Hematopoietic multipotent progenitor cell treated with erythropoietin and hydrocortisone succinate and interleukin-3 and kit ligand, for 4 days (in vitro differentiated cells): ENCODE measurements at regions not wholly inside any gene's neighbourhood (a gene's known extent, or its start where the extent isn't known, plus 50 kb on each side); places are given as distances from the start of the nearest gene placed in this dataset.

Experiments used
- DNase-seq: peaks from one replicate; pipeline ENCODE4 v3.0.0-alpha.2; 2015

DNA sequence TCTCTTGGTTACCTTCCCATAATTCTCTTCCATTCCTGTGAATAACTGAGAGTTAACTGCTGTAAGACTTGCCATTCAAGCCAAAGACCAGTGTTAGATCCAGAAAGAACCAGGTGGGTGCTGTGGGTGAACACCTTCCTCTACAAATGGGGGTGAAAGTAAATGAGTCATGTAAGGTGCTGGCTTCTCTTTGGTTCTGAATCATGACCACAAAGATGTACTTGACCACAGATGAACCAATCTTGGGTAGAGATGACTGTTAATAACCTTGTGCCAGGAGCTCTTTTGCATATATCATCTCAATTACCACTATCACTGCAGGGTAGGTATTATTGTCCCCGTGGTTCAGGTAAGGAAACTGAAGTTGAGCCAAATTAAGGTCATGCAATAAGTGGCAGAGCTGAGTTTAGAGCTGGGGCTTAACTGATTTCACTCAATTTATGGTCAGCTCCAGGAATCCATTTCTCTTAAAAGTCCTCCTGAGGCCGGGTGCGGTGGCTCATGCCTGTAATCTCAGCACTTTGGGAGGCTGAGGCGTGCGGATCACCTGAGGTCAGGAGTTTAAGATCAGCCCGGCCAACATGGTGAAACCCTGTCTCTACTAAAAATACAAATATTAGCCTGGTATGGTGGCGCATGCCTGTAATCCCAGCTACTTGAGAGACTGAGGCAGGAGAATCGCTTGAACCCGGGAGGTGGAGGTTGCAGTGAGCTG lies 244.9 kb upstream of the CXCR4 start:
- DNase-seq: no peak

DNA sequence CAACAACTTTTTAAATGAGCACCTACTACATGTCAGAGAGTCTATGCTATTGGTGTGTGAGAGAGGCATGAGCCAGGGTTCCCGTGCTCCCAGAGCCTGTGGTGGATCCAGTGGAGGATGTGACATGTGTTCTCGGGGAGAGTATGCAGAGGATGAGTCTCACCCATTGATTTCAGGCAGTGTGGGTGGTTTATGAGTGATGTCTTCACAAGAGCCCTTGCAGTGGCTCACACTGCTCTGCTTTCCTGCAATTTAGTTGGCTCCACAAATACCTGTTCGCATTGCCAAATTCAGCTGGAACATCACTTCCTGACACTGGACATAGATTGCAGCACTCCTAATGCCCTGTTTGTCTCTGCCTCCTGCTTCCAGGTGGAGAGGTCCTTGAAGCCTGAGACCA lies 243.6 kb upstream of the CXCR4 start:
- no peak for DNase-seq

- no peak for DNase-seq
Observed at GRCh38 chr2:136360790-136361189, 242.8 kb upstream of the CXCR4 start.

- DNase-seq: no peak
Observed at GRCh38 chr2:136359121-136359965, 241.4 kb upstream of the CXCR4 start.

- DNase-seq: no peak
Observed at GRCh38 chr2:136358576-136358975, 240.6 kb upstream of the CXCR4 start.

GRCh38 chr2:136357007-136357380 lies 239.0 kb upstream of the CXCR4 start:
- DNase-seq: no peak

DNA sequence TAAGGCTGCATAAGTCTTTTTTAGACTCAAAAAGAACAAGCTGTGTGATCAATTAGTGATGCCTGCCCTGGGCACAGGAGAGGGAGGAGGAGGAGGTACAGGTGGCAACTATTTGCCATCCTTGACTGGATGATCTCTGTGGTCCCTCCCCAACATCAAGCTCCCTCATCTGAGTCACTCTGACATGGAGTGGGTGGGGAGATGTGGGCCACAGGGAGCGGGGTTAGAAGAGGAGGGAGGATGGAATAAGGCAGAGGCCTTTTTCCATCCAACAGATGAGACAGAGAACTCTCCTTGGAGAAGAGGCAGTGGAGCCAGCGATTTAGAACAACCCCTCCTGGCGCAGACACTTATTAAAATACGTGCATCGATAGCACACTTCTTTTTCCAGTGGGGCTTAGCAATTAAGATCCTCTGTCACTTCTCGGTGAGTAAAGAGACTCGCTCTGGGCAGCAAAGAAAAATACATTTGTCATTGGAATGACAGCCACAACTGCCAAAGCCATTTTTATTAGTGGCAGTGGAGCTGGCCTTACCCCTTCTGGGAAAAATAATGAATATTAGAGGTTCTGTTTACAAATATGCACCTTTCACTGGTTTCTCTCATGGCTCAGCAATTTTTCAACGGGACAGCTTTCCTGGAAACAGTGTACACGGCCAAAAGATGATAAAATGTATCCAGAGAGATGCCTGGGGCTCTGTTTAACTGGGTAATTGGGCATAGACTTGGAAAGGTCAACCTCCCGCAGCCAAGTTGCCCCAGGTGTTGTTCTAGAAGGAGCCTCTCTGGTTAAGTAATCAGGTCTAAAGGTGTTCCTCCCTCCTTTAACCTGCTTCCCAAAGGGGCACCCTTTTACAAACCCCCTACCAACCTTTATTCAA lies 238.4 kb upstream of the CXCR4 start:
- DNase-seq: no peak

- no peak for DNase-seq
Observed at GRCh38 chr2:136351684-136352083, 233.7 kb upstream of the CXCR4 start.

DNA sequence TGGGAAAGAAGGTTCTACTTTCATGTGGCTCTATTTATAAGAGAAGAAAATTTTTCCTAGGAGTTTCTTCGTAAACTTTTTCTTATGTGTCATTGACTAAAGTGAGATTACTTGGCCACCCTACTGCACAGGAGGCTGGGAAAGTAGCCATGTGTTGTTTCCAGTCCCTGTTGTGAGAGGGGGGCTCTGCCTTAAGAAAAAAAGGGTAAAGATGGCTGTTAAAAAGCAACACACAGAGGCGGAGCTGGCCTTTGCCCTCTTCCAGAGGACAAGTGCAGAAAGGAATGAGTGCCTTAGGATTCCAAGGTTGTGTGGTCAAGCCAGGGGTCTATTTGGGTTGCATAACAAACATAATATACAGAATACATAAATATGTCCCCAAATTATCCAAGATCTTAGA lies 230.0 kb upstream of the CXCR4 start:
- no peak for DNase-seq

GRCh38 chr2:136344339-136344738 lies 226.4 kb upstream of the CXCR4 start:
- no peak for DNase-seq

DNA sequence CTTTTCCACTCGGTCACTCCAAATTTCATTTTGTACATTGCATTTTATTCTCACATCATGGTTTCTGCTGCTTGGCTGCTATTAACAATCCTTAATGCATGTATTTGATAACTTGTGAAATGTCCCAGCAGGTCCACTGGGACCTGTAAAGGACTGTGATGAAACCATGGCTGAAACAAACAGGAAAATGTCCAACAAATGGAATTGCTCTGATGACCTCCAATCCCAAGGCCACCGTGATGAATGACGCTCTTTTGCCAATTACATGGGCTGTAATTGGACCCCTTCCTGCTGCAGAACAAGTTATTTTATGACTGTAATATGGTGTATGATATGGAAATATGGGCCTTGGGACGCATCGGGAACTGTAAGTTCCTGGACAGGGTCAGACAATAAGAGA lies 224.2 kb upstream of the CXCR4 start:
- DNase-seq: no peak

DNA sequence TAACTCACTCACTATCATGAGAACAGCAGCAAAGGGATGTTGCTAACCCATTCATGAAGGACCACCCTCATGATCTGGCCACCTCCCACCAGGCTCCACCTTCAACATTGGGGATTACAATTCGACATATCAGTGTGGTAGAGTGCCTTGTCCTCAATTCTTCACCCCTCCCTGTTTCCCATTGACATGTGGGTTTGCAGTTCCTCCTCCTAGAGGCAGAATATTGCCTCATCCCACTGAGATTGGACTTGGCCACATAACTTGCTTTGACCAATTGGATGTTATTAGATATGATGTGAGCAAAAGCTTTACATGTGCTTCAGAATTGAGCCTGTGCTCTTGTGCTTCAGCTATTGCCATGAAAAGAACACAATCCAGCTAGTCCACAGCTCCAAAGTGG lies 217.0 kb upstream of the CXCR4 start:
- peak; percentile 15 for DNase-seq

- DNase-seq: no peak
Observed at GRCh38 chr2:136332436-136333095, 214.6 kb upstream of the CXCR4 start.

- DNase-seq: no peak
Observed at GRCh38 chr2:136331226-136331625, 213.3 kb upstream of the CXCR4 start.

- no peak for DNase-seq
Observed at GRCh38 chr2:136328207-136328795, 210.4 kb upstream of the CXCR4 start.

DNA sequence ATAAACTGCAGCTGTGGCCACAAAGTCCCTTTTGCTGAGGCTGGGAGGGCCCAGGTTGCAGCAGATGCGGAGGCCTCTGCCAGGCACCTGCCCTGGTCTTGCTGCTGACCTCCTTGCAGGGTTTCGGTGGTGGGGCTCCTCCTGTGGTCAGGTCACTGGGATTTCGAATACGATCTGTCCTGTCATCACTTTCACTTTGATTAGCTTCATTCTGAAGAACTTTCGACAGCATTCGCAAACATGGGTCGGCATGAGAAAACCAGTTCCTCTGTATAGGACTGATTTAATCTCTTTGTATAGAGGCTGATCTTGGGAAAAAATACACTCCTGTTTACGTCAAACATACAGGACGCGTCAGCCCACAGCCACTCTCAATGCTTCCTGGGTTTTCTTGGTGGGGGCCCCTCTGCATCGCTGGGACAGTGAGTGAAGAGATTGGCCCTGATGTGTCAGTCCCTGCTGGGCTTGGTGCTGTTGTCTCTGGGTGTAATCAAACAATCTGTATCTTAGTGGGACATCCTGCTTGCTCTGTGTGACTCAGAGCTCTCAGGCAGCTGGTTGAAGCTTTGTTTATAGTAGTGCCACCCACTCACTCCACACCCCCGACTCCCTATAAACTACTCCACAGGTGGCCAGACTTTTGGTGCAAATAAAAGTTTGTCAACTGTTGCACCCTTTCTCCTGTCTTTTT lies 209.4 kb upstream of the CXCR4 start:
- DNase-seq: peak; percentile 72

DNA sequence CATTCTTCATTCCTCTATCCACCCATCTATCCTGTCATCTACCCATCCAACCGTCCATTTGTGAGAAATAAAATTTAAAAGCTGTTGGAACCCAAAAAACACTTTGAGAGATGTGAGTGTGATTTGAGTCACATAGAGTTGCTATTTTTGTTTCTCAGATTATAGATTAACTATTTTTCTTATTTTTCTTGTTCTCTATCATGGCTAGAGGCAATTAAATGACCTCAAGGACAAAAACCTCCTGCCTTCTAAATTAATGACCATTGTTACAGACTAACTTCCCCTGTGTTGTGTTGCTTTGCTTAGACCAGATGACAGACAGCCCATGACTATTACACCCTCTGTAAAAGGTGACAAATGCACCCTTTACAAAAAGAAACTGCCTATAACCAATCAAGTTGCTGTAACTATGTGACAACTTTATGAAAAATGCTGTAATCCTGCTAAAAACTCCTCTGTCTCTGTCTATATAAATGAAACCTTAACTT lies 207.9 kb upstream of the CXCR4 start:
- DNase-seq: no peak

GRCh38 chr2:136324966-136325365 lies 207.0 kb upstream of the CXCR4 start:
- DNase-seq: peak; percentile 81

GRCh38 chr2:136323935-136324334 lies 206.0 kb upstream of the CXCR4 start:
- no peak for DNase-seq

- DNase-seq: no peak
Observed at GRCh38 chr2:136323195-136323594, 205.2 kb upstream of the CXCR4 start.

DNA sequence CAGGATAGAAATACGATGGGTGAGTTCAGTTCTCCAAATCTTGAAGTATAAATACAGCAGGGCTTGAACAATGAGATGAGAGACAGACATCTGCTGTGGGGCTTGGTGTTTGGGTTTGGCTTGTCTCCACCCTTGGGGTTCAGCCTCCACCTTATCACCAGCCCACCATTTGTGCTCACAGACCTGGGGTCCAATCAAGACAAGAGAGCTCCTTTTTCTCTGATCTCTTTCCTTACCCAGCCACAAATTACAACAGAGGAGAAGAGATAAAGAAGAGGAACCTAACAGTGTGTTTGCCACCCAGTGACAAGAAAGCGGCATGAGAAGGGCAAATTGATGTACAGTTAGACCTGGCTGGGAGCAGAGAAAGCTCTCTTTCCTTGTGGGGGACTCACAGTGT lies 204.5 kb upstream of the CXCR4 start:
- peak; percentile 97 for DNase-seq

- DNase-seq: no peak
Observed at GRCh38 chr2:136319651-136320050, 201.7 kb upstream of the CXCR4 start.
